ENCODE measurements at regions not wholly inside any gene's neighbourhood (a gene's known extent, or its start where the extent isn't known, plus 50 kb on each side); places are given as distances from the start of the nearest gene placed in this dataset.

- TF ChIP-seq, protein P1, sequence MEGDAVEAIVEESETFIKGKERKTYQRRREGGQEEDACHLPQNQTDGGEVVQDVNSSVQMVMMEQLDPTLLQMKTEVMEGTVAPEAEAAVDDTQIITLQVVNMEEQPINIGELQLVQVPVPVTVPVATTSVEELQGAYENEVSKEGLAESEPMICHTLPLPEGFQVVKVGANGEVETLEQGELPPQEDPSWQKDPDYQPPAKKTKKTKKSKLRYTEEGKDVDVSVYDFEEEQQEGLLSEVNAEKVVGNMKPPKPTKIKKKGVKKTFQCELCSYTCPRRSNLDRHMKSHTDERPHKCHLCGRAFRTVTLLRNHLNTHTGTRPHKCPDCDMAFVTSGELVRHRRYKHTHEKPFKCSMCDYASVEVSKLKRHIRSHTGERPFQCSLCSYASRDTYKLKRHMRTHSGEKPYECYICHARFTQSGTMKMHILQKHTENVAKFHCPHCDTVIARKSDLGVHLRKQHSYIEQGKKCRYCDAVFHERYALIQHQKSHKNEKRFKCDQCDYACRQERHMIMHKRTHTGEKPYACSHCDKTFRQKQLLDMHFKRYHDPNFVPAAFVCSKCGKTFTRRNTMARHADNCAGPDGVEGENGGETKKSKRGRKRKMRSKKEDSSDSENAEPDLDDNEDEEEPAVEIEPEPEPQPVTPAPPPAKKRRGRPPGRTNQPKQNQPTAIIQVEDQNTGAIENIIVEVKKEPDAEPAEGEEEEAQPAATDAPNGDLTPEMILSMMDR (conservative IDR thresholded peaks at IDR 0.05; ENCODE audit: low read length), result no peak
- TF ChIP-seq EZH2phosphoT487 (IDR thresholded peaks at IDR 0.05; ENCODE audit: borderline replicate concordance), result no peak
These were observed 743.5 kb downstream of the BRD1 start for GRCh38 chr22:49084206-49084605.
